Activated CD8-positive, alpha-beta memory T cell treated with anti-CD3 and anti-CD28 coated beads, Interleukin-2, amount 50 U/mL, for 1 hour (primary cell): ENCODE measurements at regions not wholly inside any gene's neighbourhood (a gene's known extent, or its start where the extent isn't known, plus 50 kb on each side); places are given as distances from the start of the nearest gene placed in this dataset.
"Not testable (repeated sequence)": the region's sequence is repeated elsewhere in the genome, so short reads cannot be mapped to it uniquely, and the experiment has no call there.

Experiments
- DNase-seq: peaks from one replicate; pipeline ENCODE4 v3.0.0-alpha.2; 2020; ENCODE audit errors: extremely low read depth

DNA sequence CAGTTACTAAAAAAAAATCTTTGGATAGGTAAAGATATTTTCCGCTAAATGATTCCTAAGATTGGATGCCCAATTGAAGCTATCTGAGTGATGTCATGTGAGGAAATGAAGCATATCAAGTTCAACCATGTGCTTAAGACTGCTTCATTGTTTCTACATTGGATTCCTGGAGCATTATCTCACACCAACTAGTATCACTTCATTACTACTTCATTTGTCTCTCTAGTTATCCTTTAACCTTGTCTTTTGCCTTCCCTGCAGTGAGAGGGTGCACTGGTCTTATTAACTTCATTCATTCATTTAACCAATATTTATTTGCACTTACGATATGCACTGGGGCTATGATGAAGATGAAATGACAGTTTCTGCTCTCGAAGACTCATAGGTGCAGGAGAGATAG is 198.1 kb downstream of the SLC38A4 start:
- DNase-seq, result no peak

DNA sequence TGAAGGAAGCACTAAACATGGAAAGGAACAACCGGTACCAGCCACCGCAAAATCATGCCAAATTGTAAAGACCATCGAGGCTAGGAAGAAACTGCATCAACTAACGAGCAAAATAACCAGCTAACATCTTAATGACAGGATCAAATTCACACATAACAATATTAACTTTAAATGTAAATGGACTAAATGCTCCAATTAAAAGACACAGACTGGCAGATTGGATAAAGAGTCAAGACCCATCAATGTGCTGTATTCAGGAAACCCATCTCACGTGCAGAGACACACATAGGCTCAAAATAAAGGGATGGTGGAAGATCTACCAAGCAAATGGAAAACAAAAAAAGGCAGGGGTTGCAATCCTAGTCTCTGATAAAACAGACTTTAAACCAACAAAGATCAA is 206.3 kb downstream of the SLC38A4 start:
- not testable (repeated sequence) for DNase-seq

DNA sequence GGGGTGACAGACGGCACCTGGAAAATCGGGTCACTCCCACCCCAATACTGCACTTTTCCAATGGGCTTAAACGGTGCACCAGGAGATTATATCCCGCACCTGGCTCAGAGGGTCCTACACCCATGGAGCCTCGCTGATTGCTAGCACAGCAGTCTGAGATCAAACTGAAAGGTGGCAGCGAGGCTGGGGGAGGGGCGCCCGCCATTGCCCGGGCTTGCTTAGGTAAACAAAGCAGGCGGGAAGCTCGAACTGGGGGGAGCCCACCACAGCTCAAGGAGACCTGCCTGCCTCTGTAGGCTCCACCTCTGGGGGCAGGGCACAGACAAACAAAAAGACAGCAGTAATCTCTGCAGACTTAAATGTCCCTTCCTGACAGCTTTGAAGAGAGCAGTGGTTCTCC is 208.1 kb downstream of the SLC38A4 start:
- DNase-seq, result not testable (repeated sequence)

DNA sequence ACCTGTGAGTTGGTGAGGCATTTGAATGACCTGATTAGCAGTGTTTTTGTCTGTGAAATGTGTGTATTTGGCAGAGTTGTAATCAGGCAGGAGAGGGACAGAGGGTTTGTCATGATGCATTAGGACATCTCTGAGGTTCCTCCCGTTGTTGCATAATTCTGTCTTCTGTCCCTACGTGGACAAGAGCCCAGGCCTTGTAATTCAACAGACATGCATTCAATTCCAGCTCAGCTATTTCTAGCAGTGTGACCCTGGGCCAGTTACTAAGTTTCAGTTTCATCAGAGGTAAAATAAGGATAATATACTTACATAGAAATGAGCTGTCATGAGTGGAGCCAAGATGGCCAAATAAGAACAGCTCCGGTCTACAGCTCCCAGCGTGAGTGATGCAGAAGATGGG is 208.6 kb downstream of the SLC38A4 start:
- DNase-seq, result no peak

DNA sequence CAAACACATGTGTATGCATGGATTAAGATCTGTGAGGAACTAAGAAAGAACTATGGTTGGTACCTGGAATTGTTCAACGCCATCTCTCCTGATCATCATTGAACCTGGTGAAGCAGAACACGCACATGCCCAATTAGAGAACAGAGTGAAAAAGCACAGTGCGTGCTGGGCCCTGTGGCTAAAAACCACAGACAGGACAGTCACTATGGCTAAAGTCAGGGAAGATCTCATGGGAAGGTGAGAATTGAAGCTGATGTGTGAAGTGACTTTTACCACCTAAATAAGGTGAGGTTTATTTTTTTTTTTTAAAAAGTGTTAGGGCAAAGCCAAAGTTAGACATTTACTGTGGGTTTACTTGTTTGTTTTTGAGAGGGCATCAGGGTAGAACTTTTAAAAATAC is 215.0 kb downstream of the SLC38A4 start:
- no peak for DNase-seq

DNA sequence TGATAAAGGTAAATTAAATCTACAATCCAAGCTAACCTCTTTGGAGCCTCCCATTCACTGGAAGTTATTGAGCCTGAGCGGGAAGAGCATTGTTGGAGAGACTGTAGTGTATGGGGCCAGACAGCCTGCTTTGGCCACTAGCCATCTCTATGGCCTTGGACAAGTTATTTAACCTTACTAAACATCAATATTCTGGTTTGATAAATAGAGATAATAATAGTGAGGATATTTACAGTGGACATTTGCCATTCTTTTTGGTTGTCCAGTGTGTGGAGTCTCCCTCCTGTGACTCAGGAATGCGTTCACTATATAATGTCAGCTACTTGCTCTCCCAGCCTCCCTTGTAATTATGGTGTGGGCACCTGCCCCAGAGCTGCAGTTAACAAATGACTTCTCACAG is 216.1 kb downstream of the SLC38A4 start:
- DNase-seq, result no peak

DNA sequence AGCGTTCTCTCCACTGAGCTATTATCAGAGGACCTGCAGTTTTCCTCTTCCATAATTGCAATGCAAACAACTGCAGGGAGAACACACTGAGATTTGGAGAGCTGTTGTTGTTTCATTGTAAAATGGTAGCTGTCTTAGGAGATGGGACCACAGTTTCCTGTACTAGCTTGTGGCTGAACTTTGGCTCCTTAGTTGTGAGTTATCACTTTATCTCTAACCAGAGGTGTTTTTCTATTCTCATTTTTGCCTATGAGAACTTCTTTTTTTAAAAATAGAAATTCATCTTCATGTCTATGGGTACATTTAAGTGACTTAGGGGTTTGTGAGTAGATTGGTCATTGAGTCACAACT is 216.5 kb downstream of the SLC38A4 start:
- no peak for DNase-seq

DNA sequence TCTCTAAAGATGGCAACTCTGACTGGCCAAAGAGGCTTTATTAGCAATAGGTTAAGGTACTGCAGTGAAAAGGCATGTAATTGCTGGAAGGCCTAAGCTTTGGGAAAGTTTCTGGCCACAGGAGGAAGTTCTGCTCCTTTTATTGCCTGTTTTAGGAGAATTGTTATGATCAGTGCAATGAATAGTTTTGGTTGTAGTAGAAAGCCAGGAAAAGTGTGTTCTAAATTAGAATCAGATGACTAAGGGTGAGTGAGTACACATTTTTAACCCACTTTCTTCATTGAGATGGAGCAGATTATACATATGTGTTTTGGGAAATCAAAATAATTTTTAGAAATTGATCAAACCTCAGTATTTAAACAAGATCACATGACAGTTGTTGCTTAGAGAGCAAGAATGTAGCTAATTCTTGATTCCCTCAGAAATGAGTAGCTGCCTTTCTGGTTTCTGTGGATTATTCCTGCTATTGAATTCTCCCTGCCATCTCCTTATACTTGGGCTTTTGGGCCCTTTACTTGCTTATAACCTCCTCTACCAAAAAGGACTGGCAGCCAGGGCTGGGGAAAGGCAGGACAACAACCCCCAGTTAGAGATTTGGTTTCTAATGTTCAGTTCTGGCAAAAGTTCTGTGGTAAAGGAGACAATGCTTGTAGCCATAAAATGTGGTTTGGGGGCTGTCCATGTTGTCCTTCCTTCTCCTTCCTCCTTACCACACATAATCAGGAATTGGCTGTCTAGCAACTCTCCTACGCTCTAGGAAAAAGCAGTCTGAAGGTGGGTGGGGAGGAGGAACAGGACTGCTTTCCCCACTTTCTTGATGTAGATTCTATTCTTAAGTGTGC is 217.1 kb downstream of the SLC38A4 start:
- no peak for DNase-seq

DNA sequence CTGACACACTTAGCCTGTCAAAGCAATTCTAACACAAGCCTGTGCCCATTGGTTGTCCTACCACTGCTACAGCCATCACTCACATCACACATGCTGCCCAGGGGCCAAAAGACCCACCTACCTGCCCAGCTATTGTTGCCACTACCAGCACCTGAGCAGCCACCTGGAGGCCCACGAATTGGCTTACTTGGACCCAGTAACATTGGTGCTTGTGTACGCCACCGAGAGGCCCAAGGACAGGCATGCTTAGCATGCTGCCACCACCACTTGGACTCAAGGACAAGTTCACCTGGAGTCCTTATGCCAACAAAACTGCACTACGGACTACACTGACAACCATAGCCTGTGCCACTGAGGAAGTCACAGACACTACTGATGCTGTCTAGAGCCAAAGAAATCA is 221.1 kb downstream of the SLC38A4 start:
- no peak for DNase-seq

DNA sequence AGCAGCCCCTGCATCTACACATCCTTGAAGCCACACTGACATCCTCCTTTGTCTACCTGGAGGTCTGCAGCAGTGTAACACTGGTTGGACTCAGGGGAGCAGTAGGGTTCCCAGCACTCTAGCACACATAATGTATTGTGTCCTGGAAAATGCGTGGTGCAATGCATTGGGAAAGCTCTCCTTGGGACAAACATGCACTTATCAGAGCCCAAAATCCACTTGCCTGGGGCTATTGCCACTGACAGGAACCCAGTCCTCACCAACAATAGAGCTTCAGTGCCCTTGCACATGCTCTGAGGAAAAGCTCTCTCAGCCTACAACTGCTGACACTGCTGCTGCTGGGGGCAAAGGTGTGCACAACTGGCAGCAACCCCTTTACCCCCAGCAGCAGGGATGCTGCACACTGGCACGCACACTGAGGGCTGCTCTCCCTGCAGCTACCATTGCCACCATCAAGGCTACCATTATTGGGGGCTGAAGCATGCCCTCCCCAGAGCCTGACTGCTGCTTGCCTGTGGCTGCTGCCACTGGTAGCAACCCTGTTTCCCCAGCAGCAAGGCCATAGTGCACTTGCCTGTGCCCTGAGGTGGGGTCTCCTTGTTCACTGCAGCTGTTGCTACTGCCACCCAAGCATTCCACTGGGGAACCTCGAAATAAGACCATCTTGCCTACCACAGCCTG is 221.9 kb downstream of the SLC38A4 start:
- DNase-seq, result no peak

DNA sequence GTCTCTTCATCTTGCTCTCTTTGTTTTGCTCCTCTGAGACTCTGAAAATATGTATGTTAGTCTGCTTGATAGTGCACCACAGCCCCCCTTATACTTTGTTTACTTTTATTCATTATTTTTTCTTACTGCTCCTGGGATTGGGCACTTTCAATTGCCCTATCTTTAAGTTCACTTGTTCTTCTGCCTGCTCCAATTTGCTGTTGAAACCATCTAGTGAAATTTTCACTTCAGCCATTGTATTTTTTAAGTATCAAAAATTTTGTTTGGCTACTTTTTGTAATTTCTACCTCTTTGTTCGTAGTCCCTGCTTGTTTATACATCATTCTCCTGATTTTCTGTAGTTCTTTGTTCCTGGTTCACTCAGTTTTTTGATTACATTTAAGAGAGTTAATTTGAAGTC is 223.3 kb downstream of the SLC38A4 start:
- no peak for DNase-seq

DNA sequence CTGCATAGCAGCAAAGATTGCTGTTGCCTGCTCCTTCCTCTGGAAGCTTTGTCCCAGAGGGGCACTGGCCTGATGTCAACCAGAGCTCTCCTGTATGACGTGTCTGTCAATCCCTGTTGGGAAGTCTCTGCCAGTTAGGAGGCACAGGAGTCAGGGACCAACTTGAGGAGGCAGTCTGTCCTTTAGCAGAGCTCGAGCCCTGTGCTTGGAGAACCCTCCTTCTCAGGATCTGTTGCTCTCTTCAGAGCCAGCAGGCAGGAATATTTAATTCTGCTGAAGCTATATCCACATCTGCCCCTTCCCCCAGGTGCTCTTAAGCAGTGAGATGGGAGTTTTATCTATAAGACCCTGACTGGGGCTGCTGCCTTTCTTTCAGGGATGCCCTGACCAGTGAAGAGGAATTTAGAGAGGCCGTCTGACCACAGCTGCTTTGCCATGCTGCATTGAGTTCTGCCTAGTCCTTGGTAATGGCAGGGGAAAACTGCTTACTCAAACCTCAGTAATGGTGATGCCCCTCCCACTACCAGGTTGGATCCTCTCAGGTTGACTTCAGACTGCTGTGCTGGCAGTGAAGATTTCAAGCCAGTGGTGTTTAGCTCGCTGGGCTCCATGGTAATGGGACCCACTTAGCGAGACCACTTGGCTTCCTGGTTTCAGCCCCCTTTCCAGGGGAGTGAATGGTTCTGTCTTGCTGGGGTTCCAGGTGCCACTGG is 218.6 kb upstream of the SLC38A2 start:
- no peak for DNase-seq

DNA sequence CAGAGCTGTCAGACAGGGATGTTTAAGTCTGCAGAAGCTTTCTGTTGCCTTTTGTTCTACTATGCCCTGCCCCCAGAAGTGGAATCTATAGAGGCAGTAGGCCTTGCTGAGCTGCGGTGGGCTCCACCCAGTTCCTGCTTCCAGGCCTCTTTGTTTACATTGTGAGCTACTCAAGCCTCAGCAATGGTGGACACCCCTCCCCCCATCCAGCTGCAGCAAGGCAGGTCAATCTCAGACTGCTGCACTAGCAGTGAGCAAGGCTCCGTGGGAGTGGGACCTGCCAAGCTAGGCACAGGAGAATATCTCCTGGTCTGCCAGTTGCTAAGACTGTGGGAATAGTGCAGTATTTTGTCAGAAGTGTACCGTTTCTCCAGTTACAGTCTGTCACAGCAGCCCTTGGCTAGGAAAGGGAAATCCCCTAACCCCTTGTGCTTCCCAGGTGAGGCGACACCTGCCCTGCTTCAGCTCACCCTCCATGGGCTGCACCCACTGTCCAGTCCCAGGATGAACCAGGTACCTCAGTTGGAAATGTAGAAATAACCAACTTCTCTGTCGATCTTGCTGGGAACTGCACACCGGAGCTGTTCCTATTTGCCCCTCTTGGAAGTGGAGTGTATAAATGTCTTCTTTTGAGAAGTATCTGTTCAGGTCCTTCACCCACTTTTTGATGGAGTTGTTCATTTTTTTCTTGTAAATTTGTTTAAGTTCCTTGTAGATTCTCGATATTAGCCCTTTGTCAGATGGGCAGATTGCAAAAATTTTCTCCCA is 213.5 kb upstream of the SLC38A2 start:
- DNase-seq, result no peak

DNA sequence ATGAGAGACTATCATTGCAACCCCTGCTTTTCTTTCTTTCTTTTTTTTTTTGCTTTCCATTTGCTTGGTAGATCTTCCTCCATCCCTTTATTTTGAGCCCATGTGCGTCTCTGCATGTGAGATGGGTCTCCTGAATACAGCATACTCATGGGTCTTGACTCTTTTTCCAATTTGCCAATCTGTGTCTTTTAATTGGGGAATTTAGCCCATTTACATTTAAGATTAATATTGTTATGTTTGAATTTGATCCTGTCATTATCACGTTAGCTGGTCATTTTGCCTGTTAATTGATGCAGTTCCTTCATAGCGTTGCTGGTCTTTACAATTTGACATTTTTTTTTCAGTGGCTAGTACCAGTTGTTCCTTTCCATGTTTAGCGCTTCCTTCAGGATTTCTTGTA is 211.5 kb upstream of the SLC38A2 start:
- not testable (repeated sequence) for DNase-seq

DNA sequence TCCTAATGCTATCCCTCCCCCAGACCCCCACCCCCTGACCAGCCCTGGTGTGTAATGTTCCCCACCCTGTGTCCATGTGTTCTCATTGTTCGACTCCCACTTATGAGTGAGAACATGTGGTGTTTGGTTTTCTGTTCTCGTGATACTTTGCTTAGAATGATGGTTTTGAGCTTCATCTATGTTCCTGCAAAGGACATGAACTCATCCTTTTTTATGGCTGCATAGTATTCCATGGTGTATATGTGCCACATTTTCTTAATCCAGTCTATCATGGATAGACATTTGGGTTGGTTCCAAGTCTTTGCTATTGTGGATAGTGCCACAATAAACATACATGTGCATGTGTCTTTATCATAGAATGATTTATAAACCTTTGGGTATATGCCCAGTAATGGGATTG is 209.4 kb upstream of the SLC38A2 start:
- DNase-seq, result not testable (repeated sequence)

DNA sequence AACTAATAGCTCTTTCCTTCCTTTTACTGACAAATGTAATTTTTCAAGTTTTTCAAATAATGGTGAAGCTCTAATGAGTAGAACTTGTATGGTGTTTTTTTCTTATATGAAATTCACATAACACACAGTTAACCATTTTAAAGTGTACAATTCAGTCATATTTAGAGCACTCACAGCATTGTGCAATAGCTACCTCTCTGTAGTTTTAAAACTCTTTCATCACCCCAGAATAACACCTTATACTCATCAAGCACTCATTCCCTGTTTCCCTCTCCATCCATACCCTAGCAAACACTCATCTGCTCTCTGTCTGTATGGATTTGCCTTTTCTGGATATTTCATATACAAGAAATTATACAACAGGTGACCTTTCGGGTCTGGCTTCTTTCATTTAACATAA is 207.9 kb upstream of the SLC38A2 start:
- no peak for DNase-seq

DNA sequence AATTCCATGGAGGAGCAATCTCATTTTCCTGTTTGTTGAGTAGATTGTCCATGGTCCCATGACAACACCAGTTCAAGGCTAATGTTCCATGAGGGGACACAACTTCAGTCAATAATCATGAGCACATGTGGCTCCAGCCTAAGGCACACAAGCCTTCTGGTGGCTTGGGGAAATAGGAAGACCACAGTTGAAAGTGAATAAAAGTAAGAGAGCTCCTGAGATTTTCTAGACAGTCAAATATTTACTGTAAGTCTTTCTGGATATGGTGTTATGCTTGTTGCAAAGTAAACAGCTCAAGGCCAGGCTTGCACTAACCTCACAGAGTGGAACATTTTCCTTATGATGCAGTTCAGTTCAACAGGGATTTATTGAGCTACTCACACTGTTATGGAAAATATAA is 206.9 kb upstream of the SLC38A2 start:
- no peak for DNase-seq

DNA sequence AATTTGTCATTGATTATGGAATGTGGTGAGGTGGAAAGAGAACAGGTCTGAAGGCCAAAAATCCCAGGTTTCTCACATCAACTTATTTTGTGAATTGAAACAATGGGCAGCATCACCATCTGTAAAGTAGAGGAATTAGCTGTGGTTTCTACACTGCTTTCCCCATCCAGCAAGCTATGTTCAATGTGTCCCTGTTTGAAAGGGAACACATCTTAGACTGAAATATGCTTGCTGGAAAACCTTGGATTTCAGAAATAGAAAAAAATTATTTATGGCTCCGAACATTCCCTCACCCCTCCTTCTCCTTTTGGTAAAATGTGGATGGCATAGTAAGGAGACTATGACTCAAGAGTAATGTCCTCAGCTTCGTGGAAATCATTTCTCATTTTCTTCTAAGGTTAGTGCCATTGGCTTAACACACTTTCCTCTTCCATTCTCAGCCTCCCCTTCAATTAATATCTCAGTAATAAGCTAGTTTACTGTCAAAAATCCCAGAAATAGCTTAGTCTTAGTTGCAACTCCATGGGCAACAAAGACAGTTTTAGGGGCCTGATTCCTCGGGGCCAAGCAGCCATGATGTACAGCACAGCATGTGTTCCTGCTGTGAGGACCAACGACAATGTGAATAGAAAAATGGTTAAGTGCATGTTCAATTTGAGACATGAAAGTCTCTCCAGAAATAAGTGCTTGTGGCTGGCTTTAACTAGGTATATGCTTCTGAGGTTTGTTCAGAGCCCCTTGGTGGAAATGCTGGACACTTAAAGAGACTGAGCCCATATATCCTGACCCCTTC is 205.8 kb upstream of the SLC38A2 start:
- no peak for DNase-seq

DNA sequence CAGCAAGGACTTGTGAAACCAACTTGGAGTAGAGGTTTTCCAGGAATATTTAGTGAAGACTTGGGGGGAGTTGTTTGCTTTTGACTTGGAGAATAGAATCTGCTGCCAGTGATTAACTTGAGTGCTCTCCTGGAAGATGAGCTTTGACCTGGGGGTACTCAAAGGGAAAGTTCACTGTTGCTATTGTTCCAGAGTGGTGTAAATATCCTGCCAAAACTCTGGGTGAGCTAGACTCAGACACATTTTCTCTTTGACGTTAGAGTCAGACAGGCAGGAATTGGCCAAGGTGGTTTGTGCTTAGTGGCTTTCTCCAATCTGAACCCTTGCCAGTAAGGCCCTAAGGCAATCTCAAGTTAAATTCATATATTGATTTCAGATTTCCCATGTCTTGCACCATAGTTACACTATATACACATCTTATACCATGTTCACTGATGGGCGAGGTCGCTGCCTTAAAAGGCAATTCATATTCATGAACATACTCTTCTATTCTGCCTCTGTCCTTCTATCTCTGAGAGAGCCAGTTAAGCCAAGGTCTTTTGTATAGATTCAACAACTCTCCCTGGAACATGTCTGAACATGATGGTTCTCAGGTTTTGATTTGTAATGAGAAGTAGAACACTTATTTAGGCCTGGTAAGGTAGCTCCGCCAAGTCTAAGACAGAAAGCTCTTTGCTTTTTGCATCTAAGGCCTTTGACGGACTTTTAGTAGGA is 204.6 kb upstream of the SLC38A2 start:
- no peak for DNase-seq

DNA sequence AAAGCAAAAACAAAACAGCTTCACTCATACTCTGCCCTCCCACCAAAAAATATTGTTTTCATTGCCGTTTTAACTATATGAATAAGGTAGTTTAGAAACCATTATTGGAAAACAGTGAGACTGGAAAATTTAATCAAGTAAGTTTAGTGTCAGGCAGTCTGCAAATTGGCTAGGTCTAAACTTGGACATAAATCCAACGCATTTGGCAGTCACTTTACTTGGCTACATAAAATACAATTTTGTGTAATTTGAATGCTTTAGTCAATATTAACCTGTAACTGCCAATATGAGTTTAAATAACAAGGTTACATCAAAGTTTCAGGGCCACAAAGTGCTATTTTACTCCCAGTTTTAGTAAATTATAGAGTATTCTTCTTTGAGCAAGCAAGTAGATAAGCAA is 202.3 kb upstream of the SLC38A2 start:
- DNase-seq, result no peak

DNA sequence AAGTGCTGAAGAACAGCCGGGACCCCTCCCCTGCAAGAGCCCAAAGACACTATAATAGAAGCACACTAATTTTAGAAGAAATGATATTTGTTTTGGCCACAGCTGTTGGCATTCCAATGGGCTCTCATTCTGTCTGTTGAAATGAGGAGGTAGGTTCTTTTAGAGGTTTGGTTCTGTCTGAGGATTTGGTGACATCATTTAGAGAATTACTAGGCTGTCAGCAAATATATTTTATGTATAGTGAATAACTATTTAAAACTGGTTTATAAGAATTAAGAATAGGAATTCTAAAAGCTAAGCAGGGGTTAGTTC is 200.7 kb upstream of the SLC38A2 start:
- DNase-seq, result no peak
